ENCODE measurements at regions not wholly inside any gene's neighbourhood (a gene's known extent, or its start where the extent isn't known, plus 50 kb on each side); places are given as distances from the start of the nearest gene placed in this dataset.

DNA sequence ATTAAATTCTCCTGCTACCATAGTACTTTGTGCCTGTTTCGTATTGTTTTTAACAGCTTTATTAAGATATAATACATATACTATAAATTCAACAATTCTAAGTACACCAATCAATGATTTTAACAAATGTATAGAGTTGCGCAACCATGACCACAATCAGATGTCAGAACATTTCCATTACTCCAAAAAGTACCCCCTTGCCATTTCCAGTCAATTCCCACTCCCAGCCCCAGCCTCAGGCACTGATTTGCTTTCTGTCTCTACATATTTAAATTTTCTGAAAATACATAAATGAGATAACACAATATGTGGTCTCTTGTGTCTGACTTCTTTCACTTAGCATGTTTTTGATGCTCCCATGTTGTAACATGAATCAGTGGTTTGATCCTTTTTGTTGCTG is 193.9 kb downstream of the FIGN start:
- WGBS, 4 donors = 90 to 98% (median 93%) methylated on average over 2 of the region's 2 CpGs
- no peak overlapping the region for H3K27ac ChIP-seq
- no peaks in the 10 kb centered on the region for H3K36me3 ChIP-seq (replicated peaks in 1 of 2)
- H3K27me3 ChIP-seq = no peaks in the 10 kb centered on the region
- DNase-seq = no peak
- TF ChIP-seq POLR2A (IDR thresholded peaks at IDR 0.05) = no peak
- TF ChIP-seq, protein P1, sequence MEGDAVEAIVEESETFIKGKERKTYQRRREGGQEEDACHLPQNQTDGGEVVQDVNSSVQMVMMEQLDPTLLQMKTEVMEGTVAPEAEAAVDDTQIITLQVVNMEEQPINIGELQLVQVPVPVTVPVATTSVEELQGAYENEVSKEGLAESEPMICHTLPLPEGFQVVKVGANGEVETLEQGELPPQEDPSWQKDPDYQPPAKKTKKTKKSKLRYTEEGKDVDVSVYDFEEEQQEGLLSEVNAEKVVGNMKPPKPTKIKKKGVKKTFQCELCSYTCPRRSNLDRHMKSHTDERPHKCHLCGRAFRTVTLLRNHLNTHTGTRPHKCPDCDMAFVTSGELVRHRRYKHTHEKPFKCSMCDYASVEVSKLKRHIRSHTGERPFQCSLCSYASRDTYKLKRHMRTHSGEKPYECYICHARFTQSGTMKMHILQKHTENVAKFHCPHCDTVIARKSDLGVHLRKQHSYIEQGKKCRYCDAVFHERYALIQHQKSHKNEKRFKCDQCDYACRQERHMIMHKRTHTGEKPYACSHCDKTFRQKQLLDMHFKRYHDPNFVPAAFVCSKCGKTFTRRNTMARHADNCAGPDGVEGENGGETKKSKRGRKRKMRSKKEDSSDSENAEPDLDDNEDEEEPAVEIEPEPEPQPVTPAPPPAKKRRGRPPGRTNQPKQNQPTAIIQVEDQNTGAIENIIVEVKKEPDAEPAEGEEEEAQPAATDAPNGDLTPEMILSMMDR (IDR thresholded peaks at IDR 0.05) = no peak
- intact Hi-C loops (cut with DNase I) = no loop called here
- no peaks in the 10 kb centered on the region for H3K9me3 ChIP-seq (replicated peaks in 1 of 3)
- no peak overlapping the region for H3K4me3 ChIP-seq
- no peaks in the 10 kb centered on the region for H3K4me1 ChIP-seq (replicated peaks in 1 of 2)

DNA sequence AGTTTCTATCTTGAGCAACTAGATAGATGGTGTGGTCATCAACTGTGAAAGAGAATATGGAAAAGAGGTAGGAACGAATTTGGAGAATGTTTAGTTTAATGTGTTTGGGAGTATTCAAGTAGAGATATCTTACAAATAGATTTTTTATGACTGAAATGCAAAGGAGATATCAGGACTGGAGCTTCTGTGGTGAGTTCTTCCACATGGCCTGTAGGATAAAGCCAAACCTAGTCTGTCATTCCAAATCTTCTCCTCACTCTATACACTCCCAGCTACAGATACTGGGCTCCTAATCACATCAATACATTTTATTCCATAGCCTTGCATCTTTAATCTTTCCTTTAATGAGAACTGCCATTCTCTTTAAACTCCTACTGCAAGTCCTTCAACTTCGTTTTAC is 194.3 kb downstream of the FIGN start:
- no peak for DNase-seq
- Histone ChIP-seq H3K9me3 (replicated peaks in 1 of 3) (no peaks in the 10 kb centered on the region), H3K4me3 (no peak overlapping the region), H3K27me3 (no peaks in the 10 kb centered on the region), H3K4me1 (replicated peaks in 1 of 2) (no peaks in the 10 kb centered on the region), H3K27ac (no peak overlapping the region), H3K36me3 (replicated peaks in 1 of 2) (no peaks in the 10 kb centered on the region)
- 75 to 87% (median 84%) methylated on average over 2 of the region's 2 CpGs for WGBS, 4 donors
- intact Hi-C loops (cut with DNase I) = no loop called here
- TF ChIP-seq, protein P1 (IDR thresholded peaks at IDR 0.05) = no peak
- TF ChIP-seq POLR2A (IDR thresholded peaks at IDR 0.05) = no peak

DNA sequence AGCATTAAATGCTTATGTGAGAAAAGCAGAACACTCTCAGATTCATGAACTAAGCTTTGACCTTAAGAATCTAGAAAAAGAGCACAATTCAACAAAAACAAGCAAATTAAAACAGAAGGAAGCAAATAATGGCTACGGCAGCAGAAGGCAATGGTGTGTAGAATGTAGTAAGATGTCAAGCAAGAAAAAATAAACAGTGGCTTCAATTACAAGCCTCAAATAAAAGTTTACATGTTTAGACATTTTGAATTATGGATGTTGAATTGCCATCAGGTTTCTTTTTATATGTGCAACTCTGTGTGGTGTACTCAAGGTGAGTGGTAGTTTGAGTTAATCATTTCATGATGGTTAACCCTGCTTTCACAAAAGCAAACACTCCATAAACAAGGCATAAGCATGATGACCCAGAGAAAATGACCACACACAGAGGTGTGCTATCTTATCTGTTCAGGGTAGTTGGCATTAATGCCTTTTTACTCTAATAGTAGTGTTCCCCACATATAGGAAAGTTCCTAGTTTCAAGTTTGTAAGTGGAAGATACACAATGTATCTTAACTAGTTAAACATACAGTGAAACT is 207.1 kb downstream of the FIGN start:
- Histone ChIP-seq H3K36me3 (replicated peaks in 1 of 2) (no peaks in the 10 kb centered on the region), H3K4me3 (no peak overlapping the region), H3K27ac (no peak overlapping the region), H3K9me3 (replicated peaks in 1 of 3) (no peaks in the 10 kb centered on the region), H3K27me3 (no peaks in the 10 kb centered on the region), H3K4me1 (replicated peaks in 1 of 2) (no peaks in the 10 kb centered on the region)
- no peak for DNase-seq
- WGBS, 4 donors = 58 to 92% (median 80%) methylated on average over 1 of the region's 1 CpG
- TF ChIP-seq, protein P1 (IDR thresholded peaks at IDR 0.05) = no peak
- no peak for TF ChIP-seq POLR2A (IDR thresholded peaks at IDR 0.05)
- intact Hi-C loops (cut with DNase I) = no loop called here

DNA sequence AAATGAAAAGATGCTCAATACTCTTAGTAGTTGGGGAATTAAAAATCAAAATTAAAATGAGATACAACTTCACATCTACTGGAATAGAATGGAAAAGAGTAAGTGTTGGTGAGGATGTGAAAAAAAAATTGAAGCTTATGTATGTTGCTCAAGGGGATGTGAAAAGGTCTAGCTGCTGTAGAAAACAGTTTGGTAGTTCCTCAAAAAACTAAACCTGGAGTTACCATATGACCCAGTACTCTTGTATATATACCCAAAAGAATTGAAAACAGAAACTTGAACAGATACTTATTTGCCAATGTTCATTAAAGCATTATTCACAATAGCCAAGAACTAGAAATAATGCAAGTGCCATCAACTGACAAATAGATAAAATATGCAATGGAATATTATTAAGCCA is 208.4 kb downstream of the FIGN start:
- Histone ChIP-seq H3K27ac (no peak overlapping the region), H3K4me1 (replicated peaks in 1 of 2) (no peaks in the 10 kb centered on the region), H3K36me3 (replicated peaks in 1 of 2) (no peaks in the 10 kb centered on the region), H3K4me3 (no peak overlapping the region), H3K9me3 (replicated peaks in 1 of 3) (no peaks in the 10 kb centered on the region), H3K27me3 (no peaks in the 10 kb centered on the region)
- no peak for DNase-seq
- intact Hi-C loops (cut with DNase I) = no loop called here
- TF ChIP-seq POLR2A (IDR thresholded peaks at IDR 0.05) = no peak
- TF ChIP-seq, protein P1 (IDR thresholded peaks at IDR 0.05) = no peak
